Mesenchymal stem cell (in vitro differentiated cells and primary cell): ENCODE measurements at regions not wholly inside any gene's neighbourhood (a gene's known extent, or its start where the extent isn't known, plus 50 kb on each side); places are given as distances from the start of the nearest gene placed in this dataset.

ENCODE experiments used
- DNase-seq: peaks from one replicate; pipeline ENCODE4 v3.0.0-alpha.2; 2013
- H2AFZ ChIP-seq: one replicate; pipeline ENCODE4 v1.6.1; 2013; ENCODE audit warnings: low read depth, mild to moderate bottlenecking, control low read depth, inconsistent platforms, low read length, moderate library complexity
- H2AK5ac ChIP-seq: 2 replicates; pipeline ENCODE4 v1.6.1; 2013; ENCODE audit warnings: low read length, moderate library complexity, mild to moderate bottlenecking, inconsistent platforms; ENCODE audit not compliant: severe bottlenecking
- H2BK120ac ChIP-seq: one replicate; pipeline ENCODE4 v1.6.1; 2013; ENCODE audit warnings: low read depth, mild to moderate bottlenecking, inconsistent platforms, low read length, moderate library complexity
- H2BK12ac ChIP-seq, 2 experiments: one replicate each; pipeline ENCODE4 v1.6.1; 2013; ENCODE audit warnings: inconsistent platforms in 2 of 2, low read length in 2 of 2, mild to moderate bottlenecking in 2 of 2, moderate library complexity in 2 of 2, control low read depth in 1 of 2
- H2BK15ac ChIP-seq: one replicate; pipeline ENCODE4 v1.6.1; 2013; ENCODE audit warnings: mild to moderate bottlenecking, low read depth, inconsistent platforms; ENCODE audit not compliant: poor library complexity, severe bottlenecking
- H2BK5ac ChIP-seq: 2 replicates; pipeline ENCODE4 v1.6.1; 2013; ENCODE audit warnings: low read depth, mild to moderate bottlenecking, low read length, control low read depth, inconsistent platforms; ENCODE audit not compliant: poor library complexity, severe bottlenecking
- H3K14ac ChIP-seq, 2 experiments: one replicate each; pipeline ENCODE4 v1.6.1; 2013; ENCODE audit warnings: inconsistent platforms in 2 of 2, low read length in 2 of 2, control low read depth in 1 of 2, mild to moderate bottlenecking in 1 of 2, moderate library complexity in 1 of 2
- H3K18ac ChIP-seq, 2 experiments: one replicate each; pipeline ENCODE4 v1.6.1; 2013; ENCODE audit warnings: inconsistent platforms in 2 of 2, low read length in 2 of 2, control low read depth in 1 of 2, low read depth in 1 of 2, mild to moderate bottlenecking in 1 of 2
- H3K23ac ChIP-seq, 2 experiments: one replicate each; pipeline ENCODE4 v1.6.1; 2013; ENCODE audit warnings: inconsistent platforms in 2 of 2, low read length in 2 of 2, mild to moderate bottlenecking in 2 of 2, moderate library complexity in 2 of 2, control low read depth in 1 of 2
- H3K27ac ChIP-seq: 2 replicates; pipeline ENCODE4 v1.5.1; 2013; ENCODE audit warnings: mild to moderate bottlenecking, moderate library complexity, low read length, control low read depth, inconsistent platforms; ENCODE audit not compliant: poor library complexity, severe bottlenecking
- H3K27me3 ChIP-seq, 2 experiments: 2 replicates each; pipeline versions ENCODE4 v1.6.1 to v1.7.0; 2013; ENCODE audit warnings: low read length in 2 of 2, mild to moderate bottlenecking in 2 of 2, moderate library complexity in 2 of 2, control low read depth in 1 of 2, inconsistent platforms in 1 of 2; ENCODE audit not compliant: control insufficient read depth in 1 of 2, insufficient read depth in 1 of 2
- H3K36me3 ChIP-seq, 2 experiments: 2 replicates each; pipeline versions ENCODE4 v1.6.1 to v1.7.0; 2013; ENCODE audit warnings: low read length in 2 of 2, control low read depth in 1 of 2, inconsistent platforms in 1 of 2, low read depth in 1 of 2, mild to moderate bottlenecking in 1 of 2; ENCODE audit not compliant: insufficient read depth in 2 of 2, control insufficient read depth in 1 of 2
- H3K4ac ChIP-seq, 2 experiments: one replicate each; pipeline ENCODE4 v1.6.1; 2013; ENCODE audit warnings: inconsistent platforms in 2 of 2, low read length in 2 of 2, mild to moderate bottlenecking in 2 of 2, moderate library complexity in 2 of 2, control low read depth in 1 of 2, low read depth in 1 of 2
- H3K4me1 ChIP-seq: 2 replicates; pipeline ENCODE4 v1.6.1; 2013; ENCODE audit warnings: low read depth, low read length, control low read depth; ENCODE audit not compliant: control insufficient read depth, insufficient read depth
- H3K4me2 ChIP-seq: 2 replicates; pipeline ENCODE4 v1.6.1; 2013; ENCODE audit warnings: low read length, mild to moderate bottlenecking, inconsistent platforms; ENCODE audit not compliant: poor library complexity, severe bottlenecking
- H3K4me3 ChIP-seq, 2 experiments: 2 replicates each; pipeline versions ENCODE4 v1.5.1 to v1.7.0; 2013; ENCODE audit warnings: low read length in 2 of 2, mild to moderate bottlenecking in 2 of 2, control low read depth in 1 of 2, low read depth in 1 of 2; ENCODE audit not compliant: insufficient read depth in 1 of 2
- H3K79me1 ChIP-seq: replicated peaks from 2 replicates; pipeline ENCODE4 v1.6.1; 2013; ENCODE audit warnings: mild to moderate bottlenecking, control low read depth, low read length, inconsistent platforms; ENCODE audit not compliant: poor library complexity, severe bottlenecking
- H3K9ac ChIP-seq: 2 replicates; pipeline ENCODE4 v1.7.0; 2013; ENCODE audit warnings: mild to moderate bottlenecking, low read length, moderate library complexity
- H3K9me3 ChIP-seq: 2 replicates; pipeline ENCODE4 v1.7.0; 2013; ENCODE audit warnings: mild to moderate bottlenecking, low read length; ENCODE audit not compliant: control insufficient read depth
- H4K8ac ChIP-seq: one replicate; pipeline ENCODE4 v1.6.1; 2013; ENCODE audit warnings: inconsistent platforms, mild to moderate bottlenecking, low read length, moderate library complexity
- H4K91ac ChIP-seq: one replicate; pipeline ENCODE4 v1.6.1; 2013; ENCODE audit warnings: mild to moderate bottlenecking, low read length, inconsistent platforms
- WGBS: methylation state at CpG from one replicate; pipeline ENCODE4 v1.1.7; 2013; ENCODE audit warnings: mixed read lengths; 5-methylcytosine and 5-hydroxymethylcytosine counted together

GRCh38 chr18:65459741-65460140, 291.1 kb upstream of the CDH7 start:
- no peak overlapping the region for H3K4me2 ChIP-seq
- no peak overlapping the region for H3K9ac ChIP-seq
- H3K36me3 ChIP-seq, result no peaks in the 10 kb centered on the region
- no peak overlapping the region for H4K91ac ChIP-seq
- H2BK120ac ChIP-seq, result no peak overlapping the region
- H3K23ac ChIP-seq, result no peak overlapping the region
- 79% methylated on average over 1 of the region's 3 CpGs for WGBS
- no peaks in the 10 kb centered on the region for H3K27me3 ChIP-seq
- H3K18ac ChIP-seq, result no peak overlapping the region
- no peak overlapping the region for H2AK5ac ChIP-seq
- no peak overlapping the region for H2AFZ ChIP-seq
- H3K79me1 ChIP-seq, result no peaks in the 10 kb centered on the region
- H3K27ac ChIP-seq, result no peak overlapping the region
- H2BK15ac ChIP-seq, result no peak overlapping the region
- no peak overlapping the region for H2BK5ac ChIP-seq
- H3K4ac ChIP-seq, result no peak overlapping the region
- peaks cover 3% of the 10 kb centered on the region for H3K9me3 ChIP-seq
- H2BK12ac ChIP-seq, result no peak overlapping the region
- no peak overlapping the region for H3K4me3 ChIP-seq
- no peak overlapping the region for H3K14ac ChIP-seq
- no peak for DNase-seq
- no peak overlapping the region for H4K8ac ChIP-seq
- no peaks in the 10 kb centered on the region for H3K4me1 ChIP-seq

- H3K9ac ChIP-seq, result no peak overlapping the region
- H4K91ac ChIP-seq, result no peak overlapping the region
- H2AK5ac ChIP-seq, result no peak overlapping the region
- H2BK120ac ChIP-seq, result no peak overlapping the region
- H3K14ac ChIP-seq, result no peak overlapping the region
- H3K79me1 ChIP-seq, result no peaks in the 10 kb centered on the region
- H2BK15ac ChIP-seq, result no peak overlapping the region
- H3K9me3 ChIP-seq, result peaks cover 3% of the 10 kb centered on the region
- WGBS, result no CpG with 5 or more reads among the region's 1 CpG
- H3K4me2 ChIP-seq, result no peak overlapping the region
- no peaks in the 10 kb centered on the region for H3K4me1 ChIP-seq
- no peak overlapping the region for H3K23ac ChIP-seq
- no peak for DNase-seq
- no peak overlapping the region for H4K8ac ChIP-seq
- no peak overlapping the region for H2BK5ac ChIP-seq
- H2BK12ac ChIP-seq, result no peak overlapping the region
- no peaks in the 10 kb centered on the region for H3K27me3 ChIP-seq
- no peak overlapping the region for H3K18ac ChIP-seq
- no peak overlapping the region for H2AFZ ChIP-seq
- no peak overlapping the region for H3K4ac ChIP-seq
- H3K4me3 ChIP-seq, result no peak overlapping the region
- no peak overlapping the region for H3K27ac ChIP-seq
- H3K36me3 ChIP-seq, result no peaks in the 10 kb centered on the region
Observed at GRCh38 chr18:65458871-65459270, 291.9 kb upstream of the CDH7 start.

GRCh38 chr18:65439188-65439587, 311.6 kb upstream of the CDH7 start:
- H3K4me1 ChIP-seq, result no peaks in the 10 kb centered on the region
- no peak overlapping the region for H2BK12ac ChIP-seq
- no peak overlapping the region for H2AFZ ChIP-seq
- no peak overlapping the region for H2BK5ac ChIP-seq
- no peak overlapping the region for H3K14ac ChIP-seq
- no peak overlapping the region for H3K4me2 ChIP-seq
- H3K23ac ChIP-seq, result no peak overlapping the region
- no peak overlapping the region for H3K9ac ChIP-seq
- no peaks in the 10 kb centered on the region for H3K36me3 ChIP-seq
- no peaks in the 10 kb centered on the region for H3K9me3 ChIP-seq
- 38% methylated on average over 3 of the region's 3 CpGs for WGBS
- H3K27ac ChIP-seq, result no peak overlapping the region
- no peak overlapping the region for H2BK120ac ChIP-seq
- H3K4me3 ChIP-seq, result no peak overlapping the region
- H4K8ac ChIP-seq, result no peak overlapping the region
- no peak overlapping the region for H2BK15ac ChIP-seq
- no peak overlapping the region for H3K4ac ChIP-seq
- H2AK5ac ChIP-seq, result no peak overlapping the region
- peak; percentile 35 for DNase-seq
- no peaks in the 10 kb centered on the region for H3K79me1 ChIP-seq
- no peak overlapping the region for H4K91ac ChIP-seq
- no peaks in the 10 kb centered on the region for H3K27me3 ChIP-seq
- no peak overlapping the region for H3K18ac ChIP-seq

GRCh38 chr18:65436430-65436829, 314.4 kb upstream of the CDH7 start:
- H2BK12ac ChIP-seq, result no peak overlapping the region
- no peak overlapping the region for H3K4me3 ChIP-seq
- H3K9ac ChIP-seq, result no peak overlapping the region
- no peak overlapping the region for H2BK5ac ChIP-seq
- H3K36me3 ChIP-seq, result no peaks in the 10 kb centered on the region
- H2AFZ ChIP-seq, result no peak overlapping the region
- no peaks in the 10 kb centered on the region for H3K9me3 ChIP-seq
- H4K91ac ChIP-seq, result peak overlapping the region; percentile 27
- H3K18ac ChIP-seq, result no peak overlapping the region
- H3K27ac ChIP-seq, result no peak overlapping the region
- 80% methylated on average over 2 of the region's 4 CpGs for whole genome bisulfite sequencing
- no peak overlapping the region for H4K8ac ChIP-seq
- H2AK5ac ChIP-seq, result no peak overlapping the region
- no peaks in the 10 kb centered on the region for H3K4me1 ChIP-seq
- H2BK120ac ChIP-seq, result no peak overlapping the region
- no peak overlapping the region for H3K4me2 ChIP-seq
- no peaks in the 10 kb centered on the region for H3K79me1 ChIP-seq
- H3K14ac ChIP-seq, result no peak overlapping the region
- H3K4ac ChIP-seq, result no peak overlapping the region
- no peak overlapping the region for H2BK15ac ChIP-seq
- no peak overlapping the region for H3K23ac ChIP-seq
- DNase-seq, result no peak
- no peaks in the 10 kb centered on the region for H3K27me3 ChIP-seq
